ENCODE measurements at regions not wholly inside any gene's neighbourhood (a gene's known extent, or its start where the extent isn't known, plus 50 kb on each side); places are given as distances from the start of the nearest gene placed in this dataset.
"Not testable (repeated sequence)": the region's sequence is repeated elsewhere in the genome, so short reads cannot be mapped to it uniquely, and the experiment has no call there.

DNA sequence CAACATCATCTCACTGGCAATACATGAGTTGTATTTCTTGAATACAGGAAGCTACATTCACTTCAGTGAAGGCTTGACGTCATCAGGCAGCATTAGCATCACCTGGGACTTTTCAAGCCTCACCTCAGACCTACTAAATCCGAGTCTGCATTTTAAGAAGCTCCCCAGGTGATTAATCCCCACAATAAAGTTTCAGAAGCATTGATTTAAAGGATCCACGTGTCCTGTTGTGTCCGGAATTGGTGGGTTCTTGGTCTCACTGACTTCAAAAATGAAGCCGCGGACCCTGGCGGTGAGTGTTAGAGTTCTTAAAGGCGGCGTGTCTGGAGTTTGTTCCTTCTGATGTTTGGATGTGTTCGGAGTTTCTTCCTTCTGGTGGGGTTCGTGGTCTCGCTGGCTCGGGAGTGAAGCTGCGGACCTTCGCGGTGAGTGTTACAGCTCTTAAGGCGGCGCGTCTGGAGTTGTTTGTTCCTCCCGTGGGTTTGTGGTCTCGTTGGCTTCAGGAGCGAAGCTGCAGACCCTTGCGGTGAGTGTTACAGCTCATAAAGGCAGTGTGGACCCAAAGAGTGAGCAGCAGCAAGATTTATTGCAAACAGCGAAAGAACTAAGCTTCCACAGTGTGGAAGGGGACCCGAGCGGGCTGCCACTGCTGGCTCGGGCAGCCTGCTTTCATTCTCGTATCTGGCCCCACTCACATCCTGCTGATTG is 121.3 kb upstream of the ANKH start:
- WGBS, 3 donors, result 56 to 81% (median 58%) methylated on average over 28 of the region's 28 CpGs
- not testable (repeated sequence) for H3K27ac ChIP-seq (ENCODE audit: low read depth, low read length)

DNA sequence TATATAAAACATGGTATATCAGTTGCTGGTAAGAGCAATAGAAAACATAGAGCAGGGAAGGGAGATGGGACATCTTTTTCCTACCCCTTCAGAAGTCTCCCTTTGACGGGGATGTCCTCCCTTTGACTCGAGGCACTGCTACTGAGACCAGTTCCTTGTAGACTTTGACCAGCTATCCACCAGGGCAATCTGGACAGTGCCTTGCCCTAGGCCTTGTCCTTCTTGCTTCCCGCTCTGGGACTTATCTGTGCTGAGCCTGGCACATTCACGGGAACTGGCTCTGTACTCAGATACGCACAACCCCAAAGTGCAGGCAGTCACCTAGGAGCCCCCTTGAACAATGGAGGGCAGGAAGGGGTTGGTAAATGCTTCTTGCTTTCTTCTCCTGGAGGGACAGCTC is 116.6 kb upstream of the ANKH start:
- H3K27ac ChIP-seq (ENCODE audit: low read depth, low read length), result no peak overlapping the region
- WGBS, 3 donors, result 91 to 95% (median 92%) methylated on average over 5 of the region's 5 CpGs

GRCh38 chr5:14986413-14986812 is 114.8 kb upstream of the ANKH start:
- H3K27ac ChIP-seq (ENCODE audit: low read depth, low read length), result no peak overlapping the region
- 89 to 98% (median 96%) methylated on average over 3 of the region's 3 CpGs for WGBS, 3 donors

DNA sequence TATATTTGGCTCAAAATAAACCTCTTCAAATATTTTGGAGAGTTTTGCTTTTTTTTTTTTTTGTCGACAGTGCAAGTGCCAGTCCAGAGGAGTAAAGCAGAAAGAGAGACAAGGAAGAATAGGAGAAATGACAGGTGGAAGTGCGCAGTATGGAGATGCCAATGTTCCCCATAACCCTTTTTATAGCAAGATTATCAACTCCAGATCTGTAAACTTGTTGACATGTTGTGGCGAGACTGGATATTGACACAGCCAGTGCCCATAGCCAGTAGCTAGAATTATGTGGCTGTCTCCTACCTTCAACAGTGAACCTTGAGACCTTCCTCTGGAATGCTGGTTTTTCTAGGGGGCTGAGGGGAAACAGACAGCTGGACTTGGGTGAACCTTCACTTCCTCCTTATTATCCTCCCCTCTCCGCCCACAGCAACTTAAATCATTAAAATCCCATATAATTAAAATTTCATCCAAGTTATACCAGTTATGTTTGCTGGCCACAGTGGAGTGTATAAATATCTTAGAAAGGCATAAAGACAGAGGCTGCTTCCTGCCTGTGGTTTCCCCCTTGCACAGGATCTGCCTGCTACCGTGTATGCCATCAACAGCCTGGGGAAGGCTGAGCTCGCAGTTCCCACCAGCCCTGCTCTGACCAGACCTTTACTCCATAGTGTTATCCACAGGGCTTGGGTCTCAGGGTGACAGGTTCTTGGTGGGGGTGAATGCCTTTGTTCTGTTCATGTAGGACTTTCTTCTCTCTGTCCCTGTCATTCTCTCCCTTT is 112.3 kb upstream of the ANKH start:
- 60 to 76% (median 64%) methylated on average over 6 of the region's 6 CpGs for WGBS, 3 donors
- H3K27ac ChIP-seq (ENCODE audit: low read depth, low read length), result no peak overlapping the region

DNA sequence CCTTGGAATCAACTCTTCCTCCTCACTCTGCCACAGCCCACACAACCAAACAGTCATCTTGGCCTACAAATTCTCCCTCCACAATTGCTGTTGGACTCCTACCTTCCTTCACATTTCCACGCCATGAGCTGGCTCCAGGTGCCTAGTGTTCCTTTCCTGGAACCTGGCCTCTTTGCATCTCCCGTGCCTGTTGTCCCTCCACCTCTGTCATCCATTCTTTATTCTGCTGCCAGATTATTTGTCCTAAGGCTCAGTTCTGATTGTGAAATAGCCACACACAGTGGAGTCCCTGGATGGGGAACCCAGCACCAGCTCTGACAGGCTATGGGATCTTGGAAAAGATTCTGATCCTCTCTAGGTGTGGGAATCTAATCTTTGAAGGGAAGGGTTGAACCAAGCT is 109.1 kb upstream of the ANKH start:
- 89 to 95% (median 91%) methylated on average over 2 of the region's 2 CpGs for WGBS, 3 donors
- H3K27ac ChIP-seq (ENCODE audit: low read depth, low read length), result no peak overlapping the region

DNA sequence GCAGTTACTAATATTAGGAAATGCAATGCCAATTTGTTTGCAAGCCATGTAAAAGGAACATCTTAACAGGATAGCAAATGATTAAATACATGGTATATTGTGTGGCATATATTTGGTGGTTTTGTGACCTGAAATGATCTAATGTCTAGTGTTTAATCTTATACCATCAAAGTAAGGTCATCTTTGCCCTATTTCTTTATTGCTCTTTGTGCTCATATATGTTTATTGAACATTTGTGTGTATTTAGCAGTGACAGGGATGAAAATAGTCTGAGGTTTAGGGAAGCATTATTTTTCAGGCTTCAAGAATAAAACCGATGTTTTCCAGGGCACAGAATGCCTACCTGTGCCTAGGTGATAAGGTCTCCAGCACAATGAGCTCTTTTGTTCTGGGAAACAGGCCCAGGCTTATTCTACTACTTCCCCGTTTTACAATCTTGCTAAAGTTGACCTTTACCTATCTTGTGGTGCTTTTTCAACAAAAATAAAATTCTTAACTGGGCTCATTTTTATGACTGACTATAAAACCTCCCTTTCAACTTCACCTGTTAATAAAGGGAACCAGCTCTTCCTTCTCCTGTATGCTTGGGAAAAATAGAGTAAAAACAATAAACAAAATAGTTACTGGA is 105.6 kb upstream of the ANKH start:
- 28 to 67% (median 60%) methylated on average over 2 of the region's 2 CpGs for WGBS, 3 donors

GRCh38 chr5:14976486-14976885 is 104.9 kb upstream of the ANKH start:
- no peak overlapping the region for H3K27ac ChIP-seq (ENCODE audit: low read depth, low read length)
- WGBS, 3 donors, result 58 to 82% (median 66%) methylated on average over 7 of the region's 7 CpGs

More for the DNA sequence above, 105.6 kb upstream of the ANKH start:
- H3K27ac ChIP-seq (ENCODE audit: low read depth, low read length), result no peak overlapping the region

- 89 to 96% (median 94%) methylated on average over 3 of the region's 3 CpGs for WGBS, 3 donors
- H3K27ac ChIP-seq (ENCODE audit: low read depth, low read length), result no peak overlapping the region
Observed at GRCh38 chr5:14971873-14972272, 100.3 kb upstream of the ANKH start.

- no peak overlapping the region for H3K27ac ChIP-seq (ENCODE audit: low read depth, low read length)
Observed at GRCh38 chr5:14968796-14969195, 97.2 kb upstream of the ANKH start.

DNA sequence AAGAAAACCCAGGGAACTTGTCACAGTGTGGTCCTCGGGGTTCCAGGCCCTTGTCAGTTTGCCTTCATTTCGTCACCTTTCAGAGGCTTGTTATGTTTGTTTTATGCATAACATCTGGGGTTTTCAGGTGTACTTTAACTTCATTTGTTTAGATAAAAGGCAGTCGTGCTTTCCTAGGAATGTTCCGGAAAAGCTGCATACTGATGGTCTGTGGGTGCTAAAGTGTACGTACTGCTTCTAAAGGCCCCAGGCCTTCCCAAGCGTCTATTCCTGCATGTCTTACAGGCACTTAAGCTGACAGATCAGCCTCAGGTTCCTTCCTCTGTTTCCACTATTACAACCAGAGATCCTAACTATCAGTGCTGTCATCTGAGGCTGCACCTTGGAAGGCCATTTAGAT is 95.6 kb upstream of the ANKH start:
- WGBS, 3 donors, result 63 to 88% (median 84%) methylated on average over 6 of the region's 6 CpGs
- H3K27ac ChIP-seq (ENCODE audit: low read depth, low read length), result no peak overlapping the region

GRCh38 chr5:14965815-14966214 is 94.2 kb upstream of the ANKH start:
- H3K27ac ChIP-seq (ENCODE audit: low read depth, low read length), result no peak overlapping the region
- WGBS, 3 donors, result 53 to 74% (median 61%) methylated on average over 1 of the region's 1 CpG

DNA sequence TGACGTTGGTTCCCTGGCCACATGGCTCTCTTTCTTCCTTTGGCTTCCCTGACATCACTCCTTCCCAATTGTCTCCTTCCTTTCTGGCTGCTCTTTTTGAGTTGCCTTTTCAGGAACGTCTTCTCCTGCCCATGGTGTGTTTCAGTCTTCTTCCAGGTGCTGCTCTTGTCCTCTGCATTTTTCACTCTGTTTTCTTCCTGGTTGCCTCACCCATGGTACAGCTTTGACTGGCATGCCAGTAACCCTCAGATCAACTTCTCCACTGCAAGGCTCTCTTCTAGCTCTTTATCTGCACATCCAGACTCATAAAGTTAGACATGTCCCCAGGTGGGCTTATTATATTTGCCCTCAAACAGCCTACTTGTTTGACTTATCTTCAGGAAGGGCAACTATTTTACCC is 91.0 kb upstream of the ANKH start:
- WGBS, 3 donors, result 64 to 88% (median 73%) methylated on average over 2 of the region's 2 CpGs
- H3K27ac ChIP-seq (ENCODE audit: low read depth, low read length), result no peak overlapping the region

GRCh38 chr5:14960120-14960462 is 88.5 kb upstream of the ANKH start:
- 89 to 98% (median 95%) methylated on average over 11 to 17 of the region's 17 CpGs for WGBS, 3 donors
- no peak overlapping the region for H3K27ac ChIP-seq (ENCODE audit: low read depth, low read length)

DNA sequence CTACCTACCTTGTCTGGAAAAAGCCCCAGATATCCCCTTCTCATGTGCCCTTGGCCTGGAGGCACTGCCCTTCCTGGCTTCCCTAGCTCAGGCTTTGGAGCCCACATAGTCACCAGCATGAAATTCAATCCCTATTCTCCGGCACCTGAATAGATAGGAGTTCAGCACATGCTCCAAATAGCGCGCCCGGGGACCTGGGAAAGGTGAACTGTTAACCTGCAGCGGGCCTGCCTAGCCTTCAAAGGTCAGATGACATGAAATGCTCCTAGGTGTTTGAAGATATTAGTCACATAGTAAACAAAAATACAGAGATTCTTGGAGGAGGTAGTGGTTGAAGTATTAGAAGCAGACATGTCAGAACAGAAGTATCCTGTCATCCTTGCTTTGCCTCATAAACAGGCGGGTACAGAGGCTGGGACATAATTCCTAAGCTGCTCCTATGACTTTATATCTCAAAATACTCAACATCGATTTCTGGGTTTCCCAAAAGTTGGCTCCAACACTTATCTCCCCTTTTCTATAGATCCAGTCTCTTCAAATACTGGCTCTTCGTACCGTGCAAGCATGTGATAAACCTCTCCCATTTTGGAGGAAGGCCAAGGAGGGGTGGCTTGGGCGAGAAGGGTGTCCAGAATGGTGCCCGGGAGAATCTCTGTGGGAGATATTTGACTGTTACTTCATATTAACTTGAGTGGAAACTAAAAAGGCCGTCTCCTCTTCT is 88.0 kb upstream of the ANKH start:
- WGBS, 3 donors, result 78 to 86% (median 82%) methylated on average over 12 of the region's 12 CpGs
- H3K27ac ChIP-seq (ENCODE audit: low read depth, low read length), result no peak overlapping the region

DNA sequence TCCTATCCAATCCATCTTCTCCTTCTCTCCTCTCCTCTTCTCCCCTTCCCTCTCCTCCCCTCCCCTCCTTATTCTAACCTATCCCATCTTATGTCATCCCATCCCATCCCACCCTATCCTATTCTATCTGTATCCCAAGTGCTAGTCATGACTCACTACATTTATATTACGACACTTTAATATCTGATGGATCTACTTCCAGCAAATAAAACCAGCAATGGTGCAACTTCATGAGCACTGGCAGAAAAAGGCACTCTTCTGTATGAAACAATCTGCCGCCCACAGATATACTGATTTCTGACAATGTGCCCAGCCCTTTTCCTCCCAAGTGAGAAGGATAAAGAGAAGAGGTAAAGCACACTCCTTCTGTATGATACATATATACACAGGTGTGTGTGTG is 86.6 kb upstream of the ANKH start:
- WGBS, 3 donors, result 78 to 83% (median 81%) methylated on average over 2 of the region's 2 CpGs
- no peak overlapping the region for H3K27ac ChIP-seq (ENCODE audit: low read depth, low read length)

DNA sequence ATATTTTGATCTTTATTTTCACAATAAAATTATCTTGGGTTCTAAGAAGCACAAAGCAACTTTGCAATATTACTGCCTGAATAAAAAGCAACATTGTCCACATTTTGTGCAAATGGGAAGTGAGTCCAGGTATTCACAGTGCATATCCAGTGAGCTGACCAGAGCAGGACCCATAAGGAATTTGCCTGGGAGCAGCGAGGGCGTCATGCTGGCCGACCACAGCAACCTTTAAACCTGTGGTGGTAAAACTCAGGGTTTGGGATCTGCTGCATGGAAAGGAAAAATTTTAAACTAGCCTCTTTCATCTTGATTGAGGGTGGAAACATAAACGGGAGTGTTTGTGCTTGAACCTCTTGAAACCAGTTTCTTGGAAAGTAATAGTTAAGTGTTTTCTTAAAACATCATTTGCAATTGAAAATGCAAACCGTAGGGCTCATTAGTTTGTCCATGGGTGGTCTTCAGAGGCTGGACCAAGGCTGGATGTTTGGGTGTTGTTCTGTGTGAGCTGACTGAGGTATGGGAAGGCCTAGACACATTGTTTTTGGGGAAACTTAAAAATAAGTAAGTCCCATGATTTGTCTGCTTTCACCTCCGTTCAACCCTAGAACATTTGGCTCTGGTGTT is 85.0 kb upstream of the ANKH start:
- WGBS, 3 donors, result 68 to 92% (median 91%) methylated on average over 6 of the region's 6 CpGs
- no peak overlapping the region for H3K27ac ChIP-seq (ENCODE audit: low read depth, low read length)

GRCh38 chr5:14954616-14955343 is 83.2 kb upstream of the ANKH start:
- WGBS, 3 donors, result 81 to 86% (median 83%) methylated on average over 9 of the region's 9 CpGs
- no peak overlapping the region for H3K27ac ChIP-seq (ENCODE audit: low read depth, low read length)

GRCh38 chr5:14954216-14954615 is 82.6 kb upstream of the ANKH start:
- WGBS, 3 donors, result 82 to 93% (median 86%) methylated on average over 1 of the region's 1 CpG
- no peak overlapping the region for H3K27ac ChIP-seq (ENCODE audit: low read depth, low read length)

All from adipose tissue (tissue), 3 donors.